Pancreas (tissue), 10 donors: ENCODE measurements at regions not wholly inside any gene's neighbourhood (a gene's known extent, or its start where the extent isn't known, plus 50 kb on each side); places are given as distances from the start of the nearest gene placed in this dataset.
"Not testable (repeated sequence)": the region's sequence is repeated elsewhere in the genome, so short reads cannot be mapped to it uniquely, and the experiment has no call there.

ENCODE experiments used
- ATAC-seq, 4 donors: fragments of 200-7000 bp; cut with Tn5 transposase; one replicate each; pipeline versions ENCODE4 v1.8.0 to v1.9.1; 2020; ENCODE audit warnings: mild to moderate bottlenecking in 4 of 4, moderate library complexity in 4 of 4
- DNase-seq, 6 donors: peaks; one replicate each; pipeline ENCODE4 v3.0.0-alpha.2; 2020
- FAIRE-seq: peaks from 2 replicates; lab custom pipeline; 2012; peaks lifted over from hg19 to GRCh38; lab: Jason Lieb, UNC
- H3K27ac ChIP-seq, 4 donors: fragments of 200-600 bp; sonication (generic); 1 replicate in 3 of 4; 2 replicates in 1 of 4; pipeline versions ENCODE4 v1.5.0 to v1.8.0; 2020
- H3K27me3 ChIP-seq, 4 donors: fragments of 200-600 bp; one replicate each; pipeline ENCODE4 v1.8.0; 2021
- H3K36me3 ChIP-seq, 3 donors: fragments of 200-600 bp; sonication (generic) in 1 of 3; one replicate each; pipeline versions ENCODE4 v1.5.0 to v1.8.0; 2020 to 2021
- H3K4me1 ChIP-seq, 3 donors: fragments of 200-600 bp; one replicate each; pipeline ENCODE4 v1.8.0; 2021
- H3K4me3 ChIP-seq, 4 donors: fragments of 200-600 bp; sonication (generic) in 2 of 4; one replicate each; pipeline versions ENCODE4 v1.5.0 to v1.8.0; 2020 to 2021
- H3K9me3 ChIP-seq, 4 donors: fragments of 200-600 bp; one replicate each; pipeline ENCODE4 v1.8.0; 2021
- WGBS, 2 donors: extraction: QIAGEN DNeasy Blood & Tissue Kit; methylation state at CpG; one replicate each; pipeline ENCODE4 v1.1.7; 2013; 5-methylcytosine and 5-hydroxymethylcytosine counted together
- intact Hi-C, 3 donors: fragments of 100-400 bp; cut with DNase I; formaldehyde crosslinking; loops; one replicate each; pipeline versions ENCODE4 v1.11.1 to v1.14.2; 2022
- TF ChIP-seq, protein P1 (sequence below), 4 donors: fragments of 200-600 bp; sonication (generic) in 3 of 4; IDR thresholded peaks; one replicate each; pipeline versions ENCODE4 v1.5.0 to v1.8.0; 2021; ENCODE audit warnings: antibody characterized with exemption in 4 of 4
- donor health status: healthy with polysubstance abuse.
- donor health status: DM: no; HTN: no; CAD: no; lungs with moderate emphysema.
- donor health status: DM: no; HTN: no; CAD: no.
- donor health status: control.
- donor health status: control.
- donor health status: Bipolar disorder and iron deficiency.
- donor health status: DM: yes; HTN: yes; CAD: no.
- donor health status: DM: no; HTN: no; CAD: no.
- donor health status: DM: no; HTN: no; CAD: no.
- donor health status: DM: yes; HTN: yes; CAD: no.

GRCh38 chr10:33022691-33023090, 64.7 kb upstream of the ITGB1 start:
- intact Hi-C loops = no loop called here
- no peaks in the 10 kb centered on the region for H3K27me3 ChIP-seq
- FAIRE-seq (no peak), ATAC-seq (no peak), DNase-seq (no peak)
- no peaks in the 10 kb centered on the region for H3K36me3 ChIP-seq
- no peaks in the 10 kb centered on the region for H3K9me3 ChIP-seq
- TF ChIP-seq, protein P1, sequence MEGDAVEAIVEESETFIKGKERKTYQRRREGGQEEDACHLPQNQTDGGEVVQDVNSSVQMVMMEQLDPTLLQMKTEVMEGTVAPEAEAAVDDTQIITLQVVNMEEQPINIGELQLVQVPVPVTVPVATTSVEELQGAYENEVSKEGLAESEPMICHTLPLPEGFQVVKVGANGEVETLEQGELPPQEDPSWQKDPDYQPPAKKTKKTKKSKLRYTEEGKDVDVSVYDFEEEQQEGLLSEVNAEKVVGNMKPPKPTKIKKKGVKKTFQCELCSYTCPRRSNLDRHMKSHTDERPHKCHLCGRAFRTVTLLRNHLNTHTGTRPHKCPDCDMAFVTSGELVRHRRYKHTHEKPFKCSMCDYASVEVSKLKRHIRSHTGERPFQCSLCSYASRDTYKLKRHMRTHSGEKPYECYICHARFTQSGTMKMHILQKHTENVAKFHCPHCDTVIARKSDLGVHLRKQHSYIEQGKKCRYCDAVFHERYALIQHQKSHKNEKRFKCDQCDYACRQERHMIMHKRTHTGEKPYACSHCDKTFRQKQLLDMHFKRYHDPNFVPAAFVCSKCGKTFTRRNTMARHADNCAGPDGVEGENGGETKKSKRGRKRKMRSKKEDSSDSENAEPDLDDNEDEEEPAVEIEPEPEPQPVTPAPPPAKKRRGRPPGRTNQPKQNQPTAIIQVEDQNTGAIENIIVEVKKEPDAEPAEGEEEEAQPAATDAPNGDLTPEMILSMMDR (IDR thresholded peaks at IDR 0.05) = no peak
- no peak overlapping the region for H3K4me3 ChIP-seq
- no peaks in the 10 kb centered on the region for H3K4me1 ChIP-seq
- WGBS, 2 donors = 64 to 68% methylated on average over 3 of the region's 3 CpGs
- H3K27ac ChIP-seq = no peak overlapping the region

GRCh38 chr10:33022090-33022489, 64.1 kb upstream of the ITGB1 start:
- TF ChIP-seq, protein P1 (IDR thresholded peaks at IDR 0.05) = no peak
- H3K36me3 ChIP-seq = no peaks in the 10 kb centered on the region
- no peak overlapping the region for H3K27ac ChIP-seq
- ATAC-seq (no peak), DNase-seq (no peak), FAIRE-seq (no peak)
- intact Hi-C loops = no loop called here
- H3K4me1 ChIP-seq = no peaks in the 10 kb centered on the region
- H3K4me3 ChIP-seq = no peak overlapping the region
- no peaks in the 10 kb centered on the region for H3K9me3 ChIP-seq
- WGBS, 2 donors = 90% methylated on average over 4 of the region's 4 CpGs
- H3K27me3 ChIP-seq = no peaks in the 10 kb centered on the region

GRCh38 chr10:33016988-33017387, 59.0 kb upstream of the ITGB1 start:
- intact Hi-C loops = loop anchor here in 1 of 3 donors (10.0 kb wide), 1 partner anchor 232 kb away; no protein-coding TSS in a partner anchor
- no peak for DNase-seq
- Histone ChIP-seq H3K36me3 (no peaks in the 10 kb centered on the region), H3K27me3 (no peaks in the 10 kb centered on the region), H3K27ac (no peak overlapping the region), H3K4me3 (no peak overlapping the region), H3K4me1 (peaks cover 0 to 10% (median 0%) of the 10 kb centered on the region in 3 donors), H3K9me3 (no peaks in the 10 kb centered on the region)
- 97 to 99% methylated on average over 2 of the region's 2 CpGs for WGBS, 2 donors
- FAIRE-seq = no peak
- TF ChIP-seq, protein P1 (IDR thresholded peaks at IDR 0.05) = no peak
- ATAC-seq = no peak

DNA sequence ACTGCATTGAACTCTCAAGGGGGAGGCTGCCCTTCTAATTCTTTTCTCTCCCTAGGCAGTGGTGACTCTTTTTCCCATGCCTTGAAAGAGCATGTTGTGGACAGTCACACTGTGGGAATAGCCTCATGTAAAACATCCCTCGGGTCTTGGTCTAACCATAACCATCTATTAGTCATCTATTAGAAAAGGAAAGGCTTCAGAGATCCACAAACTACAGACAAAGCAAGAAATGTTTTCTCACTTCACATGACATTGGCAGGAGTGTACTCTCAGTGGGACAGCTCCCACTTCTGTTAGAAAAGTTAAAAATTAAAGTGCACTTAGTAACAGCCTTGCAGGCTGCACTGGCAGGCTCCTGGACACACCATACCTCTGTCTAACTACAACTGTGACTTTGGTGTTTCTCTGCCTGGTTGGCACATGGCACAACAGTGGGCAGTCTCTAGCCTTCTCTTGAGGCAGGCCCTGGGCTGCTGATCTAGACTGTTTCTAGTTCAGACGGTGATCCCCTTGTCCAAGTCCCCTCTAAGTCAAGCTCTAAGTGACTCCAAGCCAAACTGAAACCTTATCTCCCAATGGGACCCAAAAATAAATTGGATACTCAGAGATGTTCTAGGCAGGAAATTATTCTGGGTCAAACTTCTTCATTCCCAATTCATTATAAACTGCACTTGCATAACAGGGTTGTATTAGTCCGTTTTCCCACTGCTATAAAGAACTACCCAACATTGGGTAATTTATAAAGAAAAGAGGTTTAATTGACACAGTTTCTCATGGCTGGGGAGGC, 57.9 kb upstream of the ITGB1 start:
- peaks cover 0 to 10% (median 0%) of the 10 kb centered on the region in 3 donors for H3K4me1 ChIP-seq
- DNase-seq (no peak), ATAC-seq (peak in 3 of 4 donors; percentile 27 to 85 (median 56)), FAIRE-seq (no peak)
- TF ChIP-seq, protein P1 (IDR thresholded peaks at IDR 0.05) = no peak
- intact Hi-C loops = loop anchor here in 1 of 3 donors (10.0 kb wide), 1 partner anchor 231 kb away; no protein-coding TSS in a partner anchor
- H3K36me3 ChIP-seq = no peaks in the 10 kb centered on the region
- H3K27me3 ChIP-seq = no peaks in the 10 kb centered on the region
- peak overlapping the region in 2 of 4 donors; percentile 39 to 63 for H3K27ac ChIP-seq
- H3K4me3 ChIP-seq = no peak overlapping the region
- 79% methylated on average over 3 of the region's 3 CpGs for WGBS, 2 donors
- no peaks in the 10 kb centered on the region for H3K9me3 ChIP-seq

- H3K9me3 ChIP-seq, H3K27me3 ChIP-seq, H3K36me3 ChIP-seq, FAIRE-seq, ATAC-seq, H3K27ac ChIP-seq, H3K4me3 ChIP-seq, DNase-seq: not testable (repeated sequence)
- intact Hi-C loops = loop anchor here in 1 of 3 donors (10.0 kb wide), 1 partner anchor 229 kb away; no protein-coding TSS in a partner anchor
- 94% methylated on average over 13 to 25 of the region's 25 CpGs for WGBS, 2 donors
- H3K4me1 ChIP-seq = peaks cover 0 to 13% (median 0%) of the 10 kb centered on the region in 3 donors
Measured at GRCh38 chr10:33013331-33013730, 55.3 kb upstream of the ITGB1 start.
